ENCODE measurements at regions not wholly inside any gene's neighbourhood (a gene's known extent, or its start where the extent isn't known, plus 50 kb on each side); places are given as distances from the start of the nearest gene placed in this dataset.
A peak's percentile ranks its signal among the peaks of the same experiment; 100 is the strongest.

DNA sequence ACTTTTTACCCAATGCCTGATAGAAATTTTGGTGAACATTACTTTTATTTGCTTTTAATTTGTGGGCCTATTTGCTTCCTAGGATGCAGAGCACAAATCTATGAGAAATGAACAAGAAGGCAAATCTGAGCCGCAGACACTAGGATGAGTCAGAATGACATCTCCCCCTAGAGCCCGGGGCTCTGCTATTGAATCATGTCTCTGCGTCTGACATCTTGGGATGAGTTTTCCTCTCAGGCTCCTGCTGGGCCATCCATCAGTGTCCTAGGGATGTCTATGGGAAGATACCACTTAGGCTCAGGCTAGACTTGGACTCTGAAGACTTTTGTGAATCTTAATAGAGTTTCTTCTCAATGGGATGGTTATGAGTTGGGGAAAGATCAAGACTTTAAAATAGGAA is 157.3 kb upstream of the MTPN start:
- dilution Hi-C loops (cut with HindIII; ENCODE audit: low sequenced_read_pairs, unreplicated experiment) (no loop called here), in situ Hi-C loops (cut with MboI; ENCODE audit: low sequenced_read_pairs) (no loop called here), intact Hi-C loops (cut with micrococcal nuclease) (no loop called here)
- Histone ChIP-seq H2BK120ac (ENCODE audit: low read depth, low read length) (no peak overlapping the region), H3K4me1 (ENCODE audit: control insufficient read depth, insufficient read depth, low read length) (no peaks in the 10 kb centered on the region), H3K14ac (replicated peaks; ENCODE audit: low read depth, low read length) (no peak overlapping the region), H3K36me3 (ENCODE audit: control insufficient read depth, insufficient read depth, low read length) (no peaks in the 10 kb centered on the region), H2BK15ac (ENCODE audit: low read depth, low read length) (no peak overlapping the region), H3K9ac (ENCODE audit: low read depth, low read length) (no peak overlapping the region), H3K9me3 (ENCODE audit: control insufficient read depth, insufficient read depth, low read length) (no peaks in the 10 kb centered on the region), H2AK5ac (ENCODE audit: low read depth, low read length) (no peak overlapping the region), H3K23ac (ENCODE audit: low read depth, low read length) (no peak overlapping the region), H2AK9ac (replicated peaks; ENCODE audit: low read depth, low read length, poor library complexity) (no peak overlapping the region), H2BK20ac (ENCODE audit: low read depth, low read length) (no peak overlapping the region), H2AFZ (replicated peaks; ENCODE audit: low read length, poor library complexity) (no peak overlapping the region), H3K9me1 (ENCODE audit: insufficient read depth, low read length) (no peaks in the 10 kb centered on the region), H2BK5ac (ENCODE audit: low read depth, low read length, poor library complexity, severe bottlenecking) (no peak overlapping the region), H3K27me3 (ENCODE audit: control insufficient read depth, insufficient read depth, low read length) (no peaks in the 10 kb centered on the region), H4K5ac (ENCODE audit: low read depth, low read length) (no peak overlapping the region), H3K4me3 (ENCODE audit: insufficient read depth, low read depth, low read length) (no peak overlapping the region), H3K79me1 (ENCODE audit: low read depth in 1 of 2, low read length in 2 of 2) (no peaks in the 10 kb centered on the region), H3K56ac (ENCODE audit: extremely low read depth, insufficient read depth, low read length) (no peak overlapping the region), H3K4ac (ENCODE audit: low read depth, low read length) (no peak overlapping the region), H3K4me2 (ENCODE audit: low read depth, low read length) (no peak overlapping the region), H3K27ac (ENCODE audit: insufficient read depth, low read length) (no peak overlapping the region), H3K18ac (ENCODE audit: low read depth, low read length) (no peak overlapping the region), H4K91ac (ENCODE audit: insufficient read depth, low read depth, low read length) (no peak overlapping the region), H4K8ac (ENCODE audit: low read depth in 2 of 2, low read length in 2 of 2) (no peak overlapping the region), H4K20me1 (ENCODE audit: insufficient read depth, low read length) (no peaks in the 10 kb centered on the region)
- ChIA-PET CTCF (no interaction called here), POLR2A (ENCODE audit: unreplicated experiment) (no interaction called here)
- ATAC-seq (ENCODE audit: low read depth) (no peak), DNase-seq (peak; percentile 44)
- 0% methylated on average over 2 of the region's 3 CpGs; no CpG with 5 or more reads in 1 of the 2 experiments for WGBS, 2 experiments (ENCODE audit: extremely low coverage in 2 of 2, insufficient read length in 1 of 2)
- TF ChIP-seq MAZ (IDR thresholded peaks at IDR 0.05; ENCODE audit: borderline replicate concordance, low read depth, low read length) (no peak), FOS (IDR thresholded peaks at IDR 0.05; ENCODE audit: low read depth, low read length) (0 out of 2 replicates have a peak, but pooled peaks have one; percentile 4)
- BruUV-seq (replicated peaks): no TSS peak
